ENCODE measurements at regions not wholly inside any gene's neighbourhood (a gene's known extent, or its start where the extent isn't known, plus 50 kb on each side); places are given as distances from the start of the nearest gene placed in this dataset.

GRCh38 chr10:53638006-53638405, 865.4 kb upstream of the MBL2 start:
- BruUV-seq (replicated peaks), result no TSS peak
- H2AFZ ChIP-seq (ENCODE audit: low read depth, low read length, poor library complexity, severe bottlenecking), result no peak overlapping the region
- no peak overlapping the region for H3K9ac ChIP-seq (ENCODE audit: low read length)
- no peak overlapping the region for H3K27ac ChIP-seq (ENCODE audit: low read depth, low read length)
- no peak overlapping the region for H3K4me3 ChIP-seq (replicated peaks in 1 of 2; ENCODE audit: low read depth in 1 of 2, low read length in 2 of 2)
- H3K9me3 ChIP-seq (ENCODE audit: control insufficient read depth in 1 of 2, insufficient read depth in 1 of 2, low read depth in 1 of 2, low read length in 2 of 2), result peaks cover 0 to 17% of the 10 kb centered on the region in 2 experiments; a peak in 1 of 4 replicates
- ChIA-PET POLR2A (no interaction called here), RAD21 (ENCODE audit: low non-redundant PET in 1 of 2, low total read pairs in 2 of 2, uncharacterized antibody in 2 of 2, unreplicated experiment in 2 of 2) (no interaction called here), CTCF (no interaction called here)
- H3K9me2 ChIP-seq (ENCODE audit: insufficient read depth), result no peaks in the 10 kb centered on the region
- TF ChIP-seq ELF1 (IDR thresholded peaks at IDR 0.05; ENCODE audit: borderline replicate concordance, low read depth) (no peak), RAD21 (IDR thresholded peaks at IDR 0.05; ENCODE audit: low read depth) (no peak), SP1 (IDR thresholded peaks at IDR 0.05; ENCODE audit: low read depth) (no peak), YY1 (IDR thresholded peaks at IDR 0.05; ENCODE audit: extremely low read depth, insufficient replicate concordance, low read depth, low read length) (no peak), EGR1 (IDR thresholded peaks at IDR 0.05; ENCODE audit: low read depth) (no peak), SRF (IDR thresholded peaks at IDR 0.05; ENCODE audit: low read depth) (no peak), SIN3A (IDR thresholded peaks at IDR 0.05; ENCODE audit: low read depth) (no peak), FOSL1 (IDR thresholded peaks at IDR 0.05; ENCODE audit: low read depth) (no peak), POLR2AphosphoS5 (IDR thresholded peaks at IDR 0.05; ENCODE audit: low read depth, low read length) (no peak), EZH2 (IDR thresholded peaks at IDR 0.05) (no peak)
- TF ChIP-seq, protein P1, sequence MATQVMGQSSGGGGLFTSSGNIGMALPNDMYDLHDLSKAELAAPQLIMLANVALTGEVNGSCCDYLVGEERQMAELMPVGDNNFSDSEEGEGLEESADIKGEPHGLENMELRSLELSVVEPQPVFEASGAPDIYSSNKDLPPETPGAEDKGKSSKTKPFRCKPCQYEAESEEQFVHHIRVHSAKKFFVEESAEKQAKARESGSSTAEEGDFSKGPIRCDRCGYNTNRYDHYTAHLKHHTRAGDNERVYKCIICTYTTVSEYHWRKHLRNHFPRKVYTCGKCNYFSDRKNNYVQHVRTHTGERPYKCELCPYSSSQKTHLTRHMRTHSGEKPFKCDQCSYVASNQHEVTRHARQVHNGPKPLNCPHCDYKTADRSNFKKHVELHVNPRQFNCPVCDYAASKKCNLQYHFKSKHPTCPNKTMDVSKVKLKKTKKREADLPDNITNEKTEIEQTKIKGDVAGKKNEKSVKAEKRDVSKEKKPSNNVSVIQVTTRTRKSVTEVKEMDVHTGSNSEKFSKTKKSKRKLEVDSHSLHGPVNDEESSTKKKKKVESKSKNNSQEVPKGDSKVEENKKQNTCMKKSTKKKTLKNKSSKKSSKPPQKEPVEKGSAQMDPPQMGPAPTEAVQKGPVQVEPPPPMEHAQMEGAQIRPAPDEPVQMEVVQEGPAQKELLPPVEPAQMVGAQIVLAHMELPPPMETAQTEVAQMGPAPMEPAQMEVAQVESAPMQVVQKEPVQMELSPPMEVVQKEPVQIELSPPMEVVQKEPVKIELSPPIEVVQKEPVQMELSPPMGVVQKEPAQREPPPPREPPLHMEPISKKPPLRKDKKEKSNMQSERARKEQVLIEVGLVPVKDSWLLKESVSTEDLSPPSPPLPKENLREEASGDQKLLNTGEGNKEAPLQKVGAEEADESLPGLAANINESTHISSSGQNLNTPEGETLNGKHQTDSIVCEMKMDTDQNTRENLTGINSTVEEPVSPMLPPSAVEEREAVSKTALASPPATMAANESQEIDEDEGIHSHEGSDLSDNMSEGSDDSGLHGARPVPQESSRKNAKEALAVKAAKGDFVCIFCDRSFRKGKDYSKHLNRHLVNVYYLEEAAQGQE (IDR thresholded peaks at IDR 0.05; ENCODE audit: low read depth), result no peak
- TF ChIP-seq, protein P2, sequence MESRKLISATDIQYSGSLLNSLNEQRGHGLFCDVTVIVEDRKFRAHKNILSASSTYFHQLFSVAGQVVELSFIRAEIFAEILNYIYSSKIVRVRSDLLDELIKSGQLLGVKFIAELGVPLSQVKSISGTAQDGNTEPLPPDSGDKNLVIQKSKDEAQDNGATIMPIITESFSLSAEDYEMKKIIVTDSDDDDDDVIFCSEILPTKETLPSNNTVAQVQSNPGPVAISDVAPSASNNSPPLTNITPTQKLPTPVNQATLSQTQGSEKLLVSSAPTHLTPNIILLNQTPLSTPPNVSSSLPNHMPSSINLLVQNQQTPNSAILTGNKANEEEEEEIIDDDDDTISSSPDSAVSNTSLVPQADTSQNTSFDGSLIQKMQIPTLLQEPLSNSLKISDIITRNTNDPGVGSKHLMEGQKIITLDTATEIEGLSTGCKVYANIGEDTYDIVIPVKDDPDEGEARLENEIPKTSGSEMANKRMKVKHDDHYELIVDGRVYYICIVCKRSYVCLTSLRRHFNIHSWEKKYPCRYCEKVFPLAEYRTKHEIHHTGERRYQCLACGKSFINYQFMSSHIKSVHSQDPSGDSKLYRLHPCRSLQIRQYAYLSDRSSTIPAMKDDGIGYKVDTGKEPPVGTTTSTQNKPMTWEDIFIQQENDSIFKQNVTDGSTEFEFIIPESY (IDR thresholded peaks at IDR 0.05; ENCODE audit: extremely low read depth, insufficient replicate concordance, low read length), result no peak
- intact Hi-C loops (cut with micrococcal nuclease), result no loop called here
- DNase-seq (ENCODE audit: low read depth, low spot score) (no peak), ATAC-seq (no peak)
- no peaks in the 10 kb centered on the region for H3K27me3 ChIP-seq (ENCODE audit: insufficient read depth, low read length)
- H3K4me1 ChIP-seq (ENCODE audit: control insufficient read depth in 1 of 2, insufficient read depth in 2 of 2, low read length in 2 of 2), result no peaks in the 10 kb centered on the region
- no peaks in the 10 kb centered on the region for H4K20me1 ChIP-seq (ENCODE audit: insufficient read depth)
- H3K36me3 ChIP-seq (ENCODE audit: control insufficient read depth in 1 of 2, insufficient read depth in 2 of 2, low read length in 2 of 2), result no peaks in the 10 kb centered on the region; a peak in 1 of 4 replicates
- H3K79me2 ChIP-seq (ENCODE audit: insufficient read depth, low read length), result no peaks in the 10 kb centered on the region
- no peak overlapping the region for H3K4me2 ChIP-seq (ENCODE audit: low read length)
